K562 (cell line): ENCODE measurements at regions not wholly inside any gene's neighbourhood (a gene's known extent, or its start where the extent isn't known, plus 50 kb on each side); places are given as distances from the start of the nearest gene placed in this dataset.

ENCODE experiments used
- ATAC-seq: fragments of 200-7000 bp; cut with Tn5 transposase; 3 replicates; pipeline ENCODE4 v1.9.1; 2020; ENCODE audit warnings: moderate library complexity
- BruUV-seq: library from RNA; stranded (reverse); fragments of 400-500 nt; replicated peaks from 2 replicates; lab custom pipeline; 2021; lab: Mats Ljungman, UMichigan
- CTCF ChIA-PET: fragments of 300-600 bp; formaldehyde crosslinking; extraction: SDS; loops from one replicate; lab custom pipeline; 2021; ENCODE audit warnings: low intra/inter-chr PET ratio; lab: Yijun Ruan, JAX
- POLR2A ChIA-PET: fragments of 300-600, 350-650 bp; sonication (Branson Sonifier 250); formaldehyde crosslinking; extraction: SDS; loops from one replicate; lab custom pipeline; 2021; ENCODE audit warnings: antibody characterized with exemption, inconsistent platforms; lab: Yijun Ruan, JAX
- DNase-seq, 4 experiments: peaks; one replicate each; pipeline versions ENCODE4 v3.0.0 to v3.0.0-alpha.2; 2011 to 2018; ENCODE audit warnings: low spot score in 3 of 4, mixed read lengths in 3 of 4; ENCODE audit errors: extremely low read depth in 1 of 4
- FAIRE-seq: peaks from 2 replicates; lab custom pipeline; 2011; peaks lifted over from hg19 to GRCh38; lab: Jason Lieb, UNC
- H2AFZ ChIP-seq: 2 replicates; pipeline ENCODE4 v1.6.0; 2011; ENCODE audit warnings: low read depth, low read length, control low read depth, inconsistent platforms
- H3K27ac ChIP-seq: fragments of 200-600 bp; 3 replicates; pipeline ENCODE4 v1.8.0; 2011; ENCODE audit warnings: low read depth, mild to moderate bottlenecking, control low read depth, inconsistent platforms, low read length, moderate library complexity, mixed read lengths; ENCODE audit errors: extremely low read depth
- H3K27me3 ChIP-seq, 2 experiments: fragments of 300-600 bp in 1 of 2; 2 replicates in 1 of 2; 3 replicates in 1 of 2; pipeline versions ENCODE4 v1.6.0 to v1.8.0; 2011; ENCODE audit warnings: inconsistent platforms in 2 of 2, low read length in 2 of 2, mild to moderate bottlenecking in 1 of 2, mixed read lengths in 1 of 2, moderate library complexity in 1 of 2; ENCODE audit not compliant: control insufficient read depth in 2 of 2, insufficient read depth in 2 of 2
- H3K36me3 ChIP-seq: fragments of 300-600 bp; 3 replicates; pipeline ENCODE4 v1.8.0; 2011; ENCODE audit warnings: mild to moderate bottlenecking, low read length, inconsistent platforms; ENCODE audit not compliant: control insufficient read depth, insufficient read depth
- H3K4me1 ChIP-seq, 2 experiments: fragments of 200-600 bp in 1 of 2; replicated peaks in 1 of 2; 2 replicates in 1 of 2; 3 replicates in 1 of 2; pipeline versions ENCODE4 v1.5.1 to v1.8.0; 2011; ENCODE audit warnings: inconsistent platforms in 2 of 2, low read length in 2 of 2, mild to moderate bottlenecking in 1 of 2, mixed read lengths in 1 of 2, moderate library complexity in 1 of 2; ENCODE audit not compliant: control insufficient read depth in 2 of 2, insufficient read depth in 2 of 2
- H3K4me2 ChIP-seq: 2 replicates; pipeline ENCODE4 v1.6.1; 2011; ENCODE audit warnings: low read length, control low read depth, inconsistent platforms, mixed read lengths; ENCODE audit not compliant: insufficient read depth
- H3K4me3 ChIP-seq: fragments of 200-600 bp; sonication (generic), shearing (Covaris generic); 2 replicates; pipeline ENCODE4 v1.5.1; 2016; ENCODE audit warnings: control low read depth, inconsistent platforms
- H3K79me2 ChIP-seq: fragments of 200-600 bp; 3 replicates; pipeline ENCODE4 v1.8.0; 2011; ENCODE audit warnings: low read length, inconsistent platforms; ENCODE audit not compliant: control insufficient read depth, insufficient read depth
- H3K9ac ChIP-seq, 2 experiments: 2 replicates each; pipeline versions ENCODE4 v1.6.0 to v1.6.1; 2011; ENCODE audit warnings: low read depth in 2 of 2, low read length in 2 of 2, control low read depth in 1 of 2, inconsistent platforms in 1 of 2, mild to moderate bottlenecking in 1 of 2, mixed read lengths in 1 of 2; ENCODE audit not compliant: insufficient read depth in 1 of 2
- H3K9me1 ChIP-seq: one replicate; pipeline ENCODE4 v1.6.0; 2011; ENCODE audit warnings: inconsistent platforms, mild to moderate bottlenecking, low read length, moderate library complexity; ENCODE audit not compliant: control insufficient read depth, insufficient read depth
- H3K9me3 ChIP-seq: replicated peaks from 2 replicates; pipeline ENCODE4 v1.5.1; 2011; ENCODE audit warnings: low read depth, low read length, inconsistent platforms; ENCODE audit not compliant: control insufficient read depth, insufficient read depth
- H4K20me1 ChIP-seq: replicated peaks from 2 replicates; pipeline ENCODE4 v1.6.1; 2011; ENCODE audit warnings: low read length, inconsistent platforms, mixed read lengths; ENCODE audit not compliant: control insufficient read depth, insufficient read depth
- CHCHD3 ChIP-seq: fragments of 250-450 bp; sonication (Bioruptor Pico); IDR thresholded peaks from 2 replicates; pipeline ENCODE4 v2.1.2; 2022; ENCODE audit warnings: mild to moderate bottlenecking
- HDAC6 ChIP-seq: IDR thresholded peaks from 2 replicates; pipeline ENCODE4 v1.6.1; 2012; ENCODE audit warnings: low read depth, mild to moderate bottlenecking, control low read depth, inconsistent platforms, low read length, moderate library complexity
- HINFP ChIP-seq: fragments of 450-650 bp; conservative IDR thresholded peaks from 2 replicates; pipeline ENCODE4 v1.6.1; 2016; ENCODE audit warnings: missing genetic modification characterization, low read depth, mild to moderate bottlenecking, control low read depth, missing compliant biosample characterization
- MTA1 ChIP-seq: fragments of 450-650 bp; IDR thresholded peaks from 2 replicates; pipeline ENCODE4 v1.6.1; 2017; ENCODE audit warnings: borderline replicate concordance
- NFE2 ChIP-seq: IDR thresholded peaks from 2 replicates; pipeline ENCODE4 v1.6.1; 2014; ENCODE audit warnings: antibody characterized with exemption, low read depth
- NUFIP1 ChIP-seq: fragments of 450-650 bp; IDR thresholded peaks from 2 replicates; pipeline ENCODE4 v1.6.1; 2018; ENCODE audit not compliant: partially characterized antibody
- REST ChIP-seq, 2 experiments: fragments of 450-650 bp; formaldehyde crosslinking in 1 of 2; IDR thresholded peaks; 2 replicates each; pipeline versions ENCODE4 v1.4.0 to v1.6.1; 2014 to 2020; ENCODE audit warnings: mild to moderate bottlenecking in 2 of 2, borderline replicate concordance in 1 of 2, low read depth in 1 of 2
- TAF7 ChIP-seq: fragments of 450-650 bp; IDR thresholded peaks from 2 replicates; pipeline ENCODE4 v1.6.1; 2016; ENCODE audit warnings: missing genetic modification characterization, missing compliant biosample characterization
- WGBS: fragments of 100-300 bp; shearing (Covaris generic); methylation state at CpG from one replicate; pipeline ENCODE4 v1.1.6; 2016; ENCODE audit warnings: low coverage, mixed read lengths; ENCODE audit not compliant: insufficient coverage; ENCODE audit errors: missing lambda C conversion rate; 5-methylcytosine and 5-hydroxymethylcytosine counted together
- in situ Hi-C: fragments of 300-500 bp; cut with MboI; formaldehyde crosslinking; loops from 4 replicates; pipeline ENCODE4 v1.15.0; 2018; ENCODE audit warnings: inconsistent platforms, mixed read lengths
- intact Hi-C: fragments of 100-400 bp; cut with micrococcal nuclease; formaldehyde crosslinking; loops from 2 replicates; pipeline ENCODE4 v1.14.2; 2022

- CTCF ChIA-PET, result no interaction called here
- POLR2A ChIA-PET, result no interaction called here
Observed at GRCh38 chr4:152224223-152224622, 311.7 kb downstream of the FBXW7 start.

More at GRCh38 chr4:152224223-152224622, 311.7 kb downstream of the FBXW7 start:
- H2AFZ ChIP-seq, result no peak overlapping the region
- no peak overlapping the region for H3K4me2 ChIP-seq
- no peak overlapping the region for H3K27ac ChIP-seq
- DNase-seq, result no peak
- peaks cover 0 to 19% of the 10 kb centered on the region in 2 experiments; a peak in 2 of 5 replicates for H3K27me3 ChIP-seq
- no peaks in the 10 kb centered on the region for H3K36me3 ChIP-seq
- no peak for TF ChIP-seq HINFP (tag)
- no peak for TF ChIP-seq NUFIP1
- TF ChIP-seq CHCHD3 (CRISPR knock-in tag), result no peak
- TF ChIP-seq MTA1, result no peak
- TF ChIP-seq NFE2, result no peak
- no peak for TF ChIP-seq TAF7
- TF ChIP-seq REST (IDR thresholded peaks at IDR 0.05; ENCODE audit: borderline replicate concordance), result no peak
- no peak for TF ChIP-seq REST (CRISPR knock-in tag; IDR thresholded peaks at IDR 0.05; ENCODE audit: low read depth)
- TF ChIP-seq HDAC6, result no peak
- no peaks in the 10 kb centered on the region for H3K4me1 ChIP-seq
- H3K9me3 ChIP-seq, result no peaks in the 10 kb centered on the region
- no TSS peak for BruUV-seq
- no peaks in the 10 kb centered on the region for H3K79me2 ChIP-seq
- no peak for ATAC-seq
- no peak for FAIRE-seq
- intact Hi-C loops, result no loop called here
- H3K9me1 ChIP-seq, result no peaks in the 10 kb centered on the region
- H3K9ac ChIP-seq, result peak overlapping the region in 1 of 2 experiments; percentile 52; a peak in 1 of 4 replicates
- 15% methylated on average over 8 of the region's 8 CpGs for WGBS
- H4K20me1 ChIP-seq, result no peaks in the 10 kb centered on the region; the same call in 1 of the 2 replicates
- no peak overlapping the region for H3K4me3 ChIP-seq
- in situ Hi-C loops, result no loop called here
